ENCODE measurements at regions not wholly inside any gene's neighbourhood (a gene's known extent, or its start where the extent isn't known, plus 50 kb on each side); places are given as distances from the start of the nearest gene placed in this dataset.

- DNase-seq, result no peak
- intact Hi-C loops (cut with DNase I; ENCODE audit: low total_unique reads), result no loop called here
- no peaks in the 10 kb centered on the region for H3K36me3 ChIP-seq
- 50 to 74% (median 56%) methylated on average over 1 of the region's 1 CpG for WGBS, 5 donors
- no peak overlapping the region for H3K27ac ChIP-seq
- H3K27me3 ChIP-seq (replicated peaks in 1 of 7), result peaks cover 0 to 7% (median 0%) of the 10 kb centered on the region in 7 donors
- H3K9me3 ChIP-seq, result no peaks in the 10 kb centered on the region
- peaks cover 0 to 6% (median 0%) of the 10 kb centered on the region in 6 donors for H3K4me1 ChIP-seq
- TF ChIP-seq, protein P1, sequence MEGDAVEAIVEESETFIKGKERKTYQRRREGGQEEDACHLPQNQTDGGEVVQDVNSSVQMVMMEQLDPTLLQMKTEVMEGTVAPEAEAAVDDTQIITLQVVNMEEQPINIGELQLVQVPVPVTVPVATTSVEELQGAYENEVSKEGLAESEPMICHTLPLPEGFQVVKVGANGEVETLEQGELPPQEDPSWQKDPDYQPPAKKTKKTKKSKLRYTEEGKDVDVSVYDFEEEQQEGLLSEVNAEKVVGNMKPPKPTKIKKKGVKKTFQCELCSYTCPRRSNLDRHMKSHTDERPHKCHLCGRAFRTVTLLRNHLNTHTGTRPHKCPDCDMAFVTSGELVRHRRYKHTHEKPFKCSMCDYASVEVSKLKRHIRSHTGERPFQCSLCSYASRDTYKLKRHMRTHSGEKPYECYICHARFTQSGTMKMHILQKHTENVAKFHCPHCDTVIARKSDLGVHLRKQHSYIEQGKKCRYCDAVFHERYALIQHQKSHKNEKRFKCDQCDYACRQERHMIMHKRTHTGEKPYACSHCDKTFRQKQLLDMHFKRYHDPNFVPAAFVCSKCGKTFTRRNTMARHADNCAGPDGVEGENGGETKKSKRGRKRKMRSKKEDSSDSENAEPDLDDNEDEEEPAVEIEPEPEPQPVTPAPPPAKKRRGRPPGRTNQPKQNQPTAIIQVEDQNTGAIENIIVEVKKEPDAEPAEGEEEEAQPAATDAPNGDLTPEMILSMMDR (IDR thresholded peaks at IDR 0.05 in 8 of 11, conservative IDR thresholded peaks at IDR 0.05 in 3 of 11), result no peak
- no peak for TF ChIP-seq POLR2A (IDR thresholded peaks at IDR 0.05)
- no peak for TF ChIP-seq POLR2AphosphoS5 (IDR thresholded peaks at IDR 0.05)
- no peak overlapping the region for H3K4me3 ChIP-seq
Observed at GRCh38 chr1:57621776-57622175, 197.9 kb upstream of the DAB1 start.

DNA sequence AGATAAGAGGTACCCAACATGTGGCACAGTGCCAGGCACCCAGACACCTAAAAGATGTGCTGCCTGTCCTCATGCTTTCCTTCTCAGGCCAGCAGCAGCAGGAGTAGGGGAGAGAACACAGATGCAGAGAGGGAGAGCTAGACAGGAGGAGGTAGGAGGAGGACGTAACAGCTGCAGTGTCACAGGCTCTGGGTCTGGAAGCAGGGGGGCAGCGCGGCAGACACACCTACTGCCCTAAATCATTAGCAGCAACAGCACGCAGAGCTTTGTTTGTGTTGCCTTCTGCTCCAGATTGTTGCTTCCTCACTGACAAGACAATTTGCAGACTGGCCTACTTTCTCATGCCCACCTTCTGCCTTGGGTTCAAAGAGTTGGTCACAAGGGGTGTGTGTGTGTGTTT is 196.7 kb upstream of the DAB1 start:
- no peaks in the 10 kb centered on the region for H3K36me3 ChIP-seq
- no peaks in the 10 kb centered on the region for H3K9me3 ChIP-seq
- peaks cover 0 to 12% (median 0%) of the 10 kb centered on the region in 6 donors for H3K4me1 ChIP-seq
- no peak for DNase-seq
- H3K27ac ChIP-seq, result no peak overlapping the region
- 71 to 88% (median 75%) methylated on average over 4 of the region's 4 CpGs for WGBS, 5 donors
- H3K4me3 ChIP-seq, result no peak overlapping the region
- intact Hi-C loops (cut with DNase I; ENCODE audit: low total_unique reads), result no loop called here
- H3K27me3 ChIP-seq (replicated peaks in 1 of 7), result peaks cover 0 to 8% (median 0%) of the 10 kb centered on the region in 7 donors
- TF ChIP-seq POLR2A (IDR thresholded peaks at IDR 0.05) (no peak), POLR2AphosphoS5 (IDR thresholded peaks at IDR 0.05) (no peak)
- TF ChIP-seq, protein P1 (IDR thresholded peaks at IDR 0.05 in 8 of 11, conservative IDR thresholded peaks at IDR 0.05 in 3 of 11), result no peak

- H3K27ac ChIP-seq, result no peak overlapping the region
- H3K9me3 ChIP-seq, result no peaks in the 10 kb centered on the region
- no peak for DNase-seq
- intact Hi-C loops (cut with DNase I; ENCODE audit: low total_unique reads), result no loop called here
- TF ChIP-seq POLR2A (IDR thresholded peaks at IDR 0.05) (no peak), POLR2AphosphoS5 (IDR thresholded peaks at IDR 0.05) (no peak)
- TF ChIP-seq, protein P1 (IDR thresholded peaks at IDR 0.05 in 8 of 11, conservative IDR thresholded peaks at IDR 0.05 in 3 of 11), result no peak
- peaks cover 0 to 8% (median 0%) of the 10 kb centered on the region in 7 donors for H3K27me3 ChIP-seq (replicated peaks in 1 of 7)
- peaks cover 0 to 7% (median 0%) of the 10 kb centered on the region in 6 donors for H3K4me1 ChIP-seq
- H3K4me3 ChIP-seq, result no peak overlapping the region
- 82 to 88% (median 87%) methylated on average over 4 of the region's 4 CpGs for WGBS, 5 donors
- no peaks in the 10 kb centered on the region for H3K36me3 ChIP-seq
Observed at GRCh38 chr1:57616921-57617320, 193.1 kb upstream of the DAB1 start.

DNA sequence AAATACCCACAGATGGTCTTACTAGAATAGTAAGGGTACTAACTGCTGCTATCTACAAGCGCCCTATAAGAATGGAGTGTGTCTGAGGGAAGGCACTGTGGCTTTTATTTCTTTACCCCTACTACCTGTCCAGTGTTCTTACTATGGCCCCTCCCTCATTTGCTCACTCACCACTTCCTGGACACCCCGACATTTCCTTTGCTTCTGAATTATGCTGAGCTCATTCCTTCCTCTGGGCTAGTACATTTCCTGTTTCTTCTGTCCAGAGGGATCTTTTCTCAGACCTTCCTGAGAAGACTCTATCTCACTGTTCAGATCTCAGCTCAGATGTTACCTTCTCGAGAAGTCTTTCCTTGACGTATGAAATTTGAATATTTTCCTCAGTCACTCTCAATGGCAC is 192.1 kb upstream of the DAB1 start:
- DNase-seq, result no peak
- H3K9me3 ChIP-seq, result no peaks in the 10 kb centered on the region
- intact Hi-C loops (cut with DNase I; ENCODE audit: low total_unique reads), result no loop called here
- H3K36me3 ChIP-seq, result no peaks in the 10 kb centered on the region
- H3K27ac ChIP-seq, result no peak overlapping the region
- H3K4me1 ChIP-seq, result peaks cover 0 to 7% (median 0%) of the 10 kb centered on the region in 6 donors
- H3K27me3 ChIP-seq (replicated peaks in 1 of 7), result peaks cover 0 to 8% (median 0%) of the 10 kb centered on the region in 7 donors
- TF ChIP-seq POLR2AphosphoS5 (IDR thresholded peaks at IDR 0.05), result no peak
- TF ChIP-seq POLR2A (IDR thresholded peaks at IDR 0.05), result no peak
- TF ChIP-seq, protein P1 (IDR thresholded peaks at IDR 0.05 in 8 of 11, conservative IDR thresholded peaks at IDR 0.05 in 3 of 11), result no peak
- H3K4me3 ChIP-seq, result no peak overlapping the region
- 54 to 68% (median 57%) methylated on average over 4 of the region's 4 CpGs for WGBS, 5 donors

All from spleen (tissue), 11 donors.